GM21390 (cell line): ENCODE measurements at regions not wholly inside any gene's neighbourhood (a gene's known extent, or its start where the extent isn't known, plus 50 kb on each side); places are given as distances from the start of the nearest gene placed in this dataset.
"Not testable (repeated sequence)": the region's sequence is repeated elsewhere in the genome, so short reads cannot be mapped to it uniquely, and the experiment has no call there.

Experiments
- ATAC-seq: cut with Tn5 transposase; IDR thresholded peaks from one replicate; pipeline ENCODE4 v1.9.1; 2021; ENCODE audit not compliant: unreplicated experiment

GRCh38 chr7:35853194-35853593, 52.3 kb downstream of the SEPTIN7 start:
- not testable (repeated sequence) for ATAC-seq

- ATAC-seq: no peak
These were observed 53.5 kb downstream of the SEPTIN7 start for GRCh38 chr7:35854311-35854710.

GRCh38 chr7:35856175-35856574, 55.3 kb downstream of the SEPTIN7 start:
- no peak for ATAC-seq

GRCh38 chr7:35860664-35861063, 59.8 kb downstream of the SEPTIN7 start:
- no peak for ATAC-seq

GRCh38 chr7:35865287-35865686, 64.4 kb downstream of the SEPTIN7 start:
- no peak for ATAC-seq

- no peak for ATAC-seq
These were observed 65.3 kb downstream of the SEPTIN7 start for GRCh38 chr7:35866186-35866585.

GRCh38 chr7:35869117-35869516, 68.3 kb downstream of the SEPTIN7 start:
- ATAC-seq: peak; percentile 60

- no peak for ATAC-seq
These were observed 69.0 kb downstream of the SEPTIN7 start for GRCh38 chr7:35869810-35870209.

- ATAC-seq: no peak
These were observed 71.0 kb downstream of the SEPTIN7 start for GRCh38 chr7:35871856-35872255.

GRCh38 chr7:35874886-35875285, 74.0 kb downstream of the SEPTIN7 start:
- ATAC-seq: no peak

- no peak for ATAC-seq
These were observed 74.4 kb downstream of the SEPTIN7 start for GRCh38 chr7:35875292-35875691.

- no peak for ATAC-seq
These were observed 77.5 kb downstream of the SEPTIN7 start for GRCh38 chr7:35878351-35878750.

- not testable (repeated sequence) for ATAC-seq
These were observed 86.6 kb downstream of the SEPTIN7 start for GRCh38 chr7:35887430-35887829.

- ATAC-seq: no peak
These were observed 88.1 kb downstream of the SEPTIN7 start for GRCh38 chr7:35889001-35889400.

GRCh38 chr7:35889870-35890269, 89.0 kb downstream of the SEPTIN7 start:
- ATAC-seq: no peak

- no peak for ATAC-seq
These were observed 90.4 kb downstream of the SEPTIN7 start for GRCh38 chr7:35891004-35891830.

- ATAC-seq: no peak
These were observed 92.8 kb downstream of the SEPTIN7 start for GRCh38 chr7:35893649-35894048.

- no peak for ATAC-seq
These were observed 93.9 kb downstream of the SEPTIN7 start for GRCh38 chr7:35894721-35895120.

GRCh38 chr7:35900651-35901050, 99.8 kb downstream of the SEPTIN7 start:
- ATAC-seq: no peak

- ATAC-seq: no peak
These were observed 104.7 kb downstream of the SEPTIN7 start for GRCh38 chr7:35905555-35905954.

- peak; percentile 79 for ATAC-seq
These were observed 105.5 kb downstream of the SEPTIN7 start for GRCh38 chr7:35906191-35906908.
